Forelimb muscle (tissue), 1 donor: ENCODE measurements at regions not wholly inside any gene's neighbourhood (a gene's known extent, or its start where the extent isn't known, plus 50 kb on each side); places are given as distances from the start of the nearest gene placed in this dataset.
"Not testable (repeated sequence)": the region's sequence is repeated elsewhere in the genome, so short reads cannot be mapped to it uniquely, and the experiment has no call there.

Experiments used
- DNase-seq: peaks from one replicate; pipeline ENCODE4 v3.0.0-alpha.2; 2013; ENCODE audit warnings: low read depth

- no peak for DNase-seq
Observed at GRCh38 chr2:168300460-168300859, 53.1 kb upstream of the STK39 start.

GRCh38 chr2:168304024-168304681, 56.8 kb upstream of the STK39 start:
- DNase-seq: no peak

DNA sequence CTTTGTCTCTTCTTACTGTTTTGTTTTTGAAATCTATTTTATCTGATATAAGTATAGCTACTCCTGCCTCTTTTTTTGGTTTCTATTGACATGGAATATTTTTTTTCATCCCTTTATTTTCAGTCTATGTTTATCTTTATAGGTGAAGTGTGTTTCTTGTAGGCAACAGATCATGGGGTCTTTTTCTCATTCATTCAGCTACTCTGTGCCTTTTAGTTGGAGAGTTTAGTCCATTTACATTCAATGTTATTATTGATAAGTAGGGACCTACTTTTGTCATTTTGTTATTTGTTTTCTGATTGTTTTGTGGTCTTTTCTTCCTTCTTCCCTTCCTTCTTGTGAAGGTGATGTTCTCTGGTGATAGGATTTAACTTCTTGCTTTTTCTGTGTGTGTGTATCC, 60.0 kb upstream of the STK39 start:
- no peak for DNase-seq

DNA sequence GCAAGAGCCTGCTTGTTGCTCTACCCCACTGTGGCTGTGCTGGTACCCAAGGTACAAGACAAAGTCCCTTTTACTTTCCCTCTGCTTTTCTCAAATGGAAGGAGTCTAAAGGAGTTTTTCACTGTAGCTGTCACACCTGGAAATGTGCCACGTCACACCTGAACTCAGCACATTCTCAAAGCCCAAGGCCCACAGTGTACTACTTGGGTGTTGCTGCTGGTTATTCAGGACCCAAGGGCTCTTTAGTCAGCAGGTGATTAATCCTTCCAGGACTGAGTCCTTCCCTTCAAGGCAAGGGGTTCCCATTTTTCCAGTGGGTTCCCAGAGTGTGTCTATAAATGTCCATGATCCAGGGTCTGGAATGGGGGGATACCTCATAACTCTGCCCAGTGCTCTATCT, 63.2 kb upstream of the STK39 start:
- no peak for DNase-seq

DNA sequence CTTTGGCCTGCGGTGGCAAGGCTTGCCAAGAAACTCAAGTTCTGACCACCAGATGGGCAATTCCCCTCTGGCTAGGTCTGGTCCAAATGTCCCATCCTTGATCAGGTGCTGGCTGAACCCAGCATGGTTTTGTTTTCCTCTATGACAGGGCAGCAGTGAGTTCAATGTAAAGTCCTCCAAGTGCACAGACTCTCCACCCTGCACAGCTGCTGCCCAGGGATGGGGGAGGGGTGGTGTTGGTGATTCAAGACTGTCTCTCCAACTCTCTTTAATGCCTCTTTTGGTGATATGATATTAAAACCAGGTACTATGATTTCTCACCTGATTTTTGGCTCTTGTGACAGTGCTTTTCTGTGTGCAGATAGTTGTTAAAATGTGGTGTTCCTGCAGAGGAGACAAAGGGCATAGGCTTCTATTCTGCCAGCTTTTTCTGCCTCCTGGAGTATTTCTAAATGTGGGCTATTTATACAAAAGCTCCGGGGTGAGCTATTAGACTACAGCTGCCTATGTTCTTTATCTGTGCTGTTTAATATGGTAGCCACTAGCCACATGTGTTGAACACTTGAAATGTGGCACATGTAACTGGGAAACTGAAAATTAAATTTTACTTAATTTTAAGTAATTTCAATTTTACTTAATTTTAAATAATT, 64.0 kb upstream of the STK39 start:
- DNase-seq: no peak

- DNase-seq: no peak
Observed at GRCh38 chr2:168312036-168312822, 64.8 kb upstream of the STK39 start.

DNA sequence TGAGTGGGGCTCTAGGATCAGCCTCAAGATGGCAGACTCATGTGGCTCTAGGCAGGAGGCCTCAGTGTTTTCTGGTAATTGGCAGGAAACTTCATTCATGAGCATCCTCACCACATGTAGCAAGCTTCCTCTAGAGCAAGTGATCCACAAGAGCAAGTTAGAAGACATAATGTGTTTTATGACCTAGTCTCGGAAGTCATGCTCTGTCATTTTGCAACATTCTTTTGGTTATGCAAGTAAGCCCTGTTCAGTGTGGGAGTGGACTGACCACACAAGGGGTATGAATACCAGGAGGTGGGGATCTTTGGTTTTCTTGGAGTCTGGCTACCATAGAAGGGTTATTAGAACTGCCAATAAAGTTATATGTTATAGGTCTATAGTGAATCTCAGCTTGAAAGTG, 66.8 kb upstream of the STK39 start:
- no peak for DNase-seq

DNA sequence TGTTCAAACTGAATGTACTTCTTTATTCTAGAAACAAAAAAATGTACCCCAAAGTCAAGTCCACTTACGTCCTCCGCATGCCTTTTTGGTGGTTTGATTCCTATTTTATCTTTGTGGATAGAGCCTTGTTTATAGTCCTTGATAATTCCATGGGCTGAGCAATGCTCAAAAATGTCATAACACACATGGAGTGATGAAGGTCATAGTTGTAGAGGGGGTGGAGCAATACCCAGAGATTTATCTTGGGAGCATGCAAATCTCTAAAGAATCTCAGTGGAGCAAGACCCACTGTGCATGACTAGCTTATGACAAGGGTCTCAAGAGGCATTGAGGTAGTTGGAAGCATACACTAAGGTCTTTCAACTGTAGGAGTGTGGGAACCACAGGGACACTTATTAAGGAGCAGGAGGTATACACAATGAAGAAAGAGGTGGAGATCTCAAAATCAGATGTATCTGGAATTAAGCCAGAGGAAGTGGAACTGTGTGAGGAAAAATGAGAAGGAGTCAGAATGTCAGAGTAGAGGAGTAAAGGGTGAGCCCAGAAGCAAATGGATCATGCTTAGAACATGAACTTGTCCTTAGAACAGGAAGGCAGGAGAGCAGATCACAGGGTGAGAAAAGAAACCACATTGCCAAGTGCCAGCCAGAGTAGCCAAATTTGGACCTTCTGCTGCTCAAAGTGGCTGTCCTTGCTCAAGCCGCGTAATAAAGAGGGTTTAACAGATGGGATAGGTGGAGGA, 68.1 kb upstream of the STK39 start:
- no peak for DNase-seq

GRCh38 chr2:168316073-168316440, 68.7 kb upstream of the STK39 start:
- DNase-seq: peak; percentile 66

DNA sequence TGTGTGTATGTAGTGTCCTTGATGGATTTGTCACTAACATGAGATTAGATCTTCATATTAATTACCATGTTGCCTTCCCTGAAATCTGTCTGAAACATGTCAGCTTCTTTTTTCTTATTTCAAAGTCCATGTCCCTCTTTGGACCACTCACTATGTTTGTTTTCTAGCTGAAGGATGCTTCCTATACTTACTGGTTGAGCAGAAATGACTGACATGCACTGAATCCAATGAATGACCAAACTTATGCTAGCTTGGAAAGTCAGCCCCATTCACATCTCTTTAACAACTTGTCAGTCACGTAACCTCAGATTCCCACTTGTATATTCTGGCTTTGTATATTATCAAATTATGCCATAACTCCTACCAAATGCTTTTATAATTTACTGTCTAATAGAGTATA, 69.9 kb upstream of the STK39 start:
- DNase-seq: no peak

DNA sequence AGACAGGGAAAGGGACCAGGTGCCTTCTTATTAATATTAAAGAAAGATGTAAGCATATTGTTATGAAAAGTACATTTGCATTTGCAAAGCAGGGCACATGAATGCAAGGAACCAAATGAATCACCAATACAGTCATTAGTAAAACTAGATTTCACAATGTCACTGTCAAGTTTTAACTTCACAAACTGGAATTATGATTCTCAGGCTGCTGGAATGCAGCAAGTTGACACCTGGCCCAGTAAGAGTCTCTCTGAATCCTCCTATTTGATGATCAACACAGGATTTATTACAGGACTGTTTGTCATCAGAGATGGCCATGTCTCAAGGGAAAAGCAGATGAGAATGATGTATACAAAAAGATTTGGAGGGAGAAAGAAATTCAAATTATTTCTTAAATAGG, 72.9 kb upstream of the STK39 start:
- DNase-seq: no peak

GRCh38 chr2:168322325-168323007, 75.1 kb upstream of the STK39 start:
- no peak for DNase-seq

- no peak for DNase-seq
Observed at GRCh38 chr2:168323529-168324021, 76.2 kb upstream of the STK39 start.

- no peak for DNase-seq
Observed at GRCh38 chr2:168326572-168326971, 79.2 kb upstream of the STK39 start.

DNA sequence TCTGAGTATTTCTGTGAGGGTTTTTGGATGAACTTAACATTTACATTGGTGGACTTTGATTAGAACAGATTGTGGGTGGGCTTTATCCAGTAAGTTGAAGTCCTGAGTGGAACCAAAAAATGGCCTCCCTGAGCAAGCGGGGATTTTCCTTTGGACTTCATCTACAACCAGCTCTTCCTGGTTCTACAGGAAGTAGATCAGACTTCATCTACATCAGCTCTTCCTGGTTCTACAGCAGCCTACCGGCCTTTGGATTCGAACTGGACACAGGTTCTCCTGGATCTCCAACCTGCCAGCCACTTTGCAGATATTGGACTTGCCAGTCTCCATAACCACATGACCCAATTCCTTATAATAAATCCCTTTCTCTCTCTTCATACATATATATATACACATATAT, 79.9 kb upstream of the STK39 start:
- DNase-seq: no peak

DNA sequence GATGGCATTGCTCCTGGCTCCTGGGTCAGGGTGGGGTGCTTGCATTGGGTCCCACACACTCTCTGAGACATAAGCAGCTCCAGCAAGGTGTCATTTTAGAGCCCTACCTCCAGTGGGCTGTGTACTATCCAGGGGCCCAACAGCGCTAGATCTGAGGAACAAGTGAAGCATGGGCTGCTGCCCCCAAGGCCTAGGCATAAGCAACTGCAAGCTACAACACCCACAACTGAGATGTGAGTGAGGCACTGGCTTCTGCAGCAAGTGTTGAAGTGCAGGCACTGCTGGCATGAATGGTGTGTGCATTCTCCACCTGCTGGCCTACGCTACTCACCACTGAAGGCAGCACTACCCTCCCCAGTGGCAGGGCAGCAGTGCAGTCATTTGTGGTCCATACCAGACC, 81.0 kb upstream of the STK39 start:
- DNase-seq: no peak

- DNase-seq: no peak
Observed at GRCh38 chr2:168330624-168331423, 83.4 kb upstream of the STK39 start.

DNA sequence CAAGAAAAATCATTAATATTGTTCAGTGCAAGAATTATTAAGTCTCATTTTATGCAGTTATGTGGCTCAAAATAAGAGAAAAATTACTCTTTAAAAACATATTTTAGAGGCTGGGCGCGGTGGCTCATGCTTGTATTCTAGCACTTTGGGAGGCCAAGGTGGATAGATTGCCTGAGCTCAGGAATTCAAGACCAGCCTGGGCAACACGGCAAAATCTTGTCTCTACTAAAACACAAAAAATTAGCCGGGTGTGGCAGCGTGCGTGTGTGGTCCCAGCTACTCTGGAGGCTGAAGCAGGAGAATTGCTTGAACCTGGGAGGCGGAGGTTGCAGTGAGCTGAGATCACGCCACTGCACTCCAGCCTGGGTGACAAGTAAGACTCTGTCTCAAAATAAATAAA, 87.9 kb upstream of the STK39 start:
- not testable (repeated sequence) for DNase-seq

DNA sequence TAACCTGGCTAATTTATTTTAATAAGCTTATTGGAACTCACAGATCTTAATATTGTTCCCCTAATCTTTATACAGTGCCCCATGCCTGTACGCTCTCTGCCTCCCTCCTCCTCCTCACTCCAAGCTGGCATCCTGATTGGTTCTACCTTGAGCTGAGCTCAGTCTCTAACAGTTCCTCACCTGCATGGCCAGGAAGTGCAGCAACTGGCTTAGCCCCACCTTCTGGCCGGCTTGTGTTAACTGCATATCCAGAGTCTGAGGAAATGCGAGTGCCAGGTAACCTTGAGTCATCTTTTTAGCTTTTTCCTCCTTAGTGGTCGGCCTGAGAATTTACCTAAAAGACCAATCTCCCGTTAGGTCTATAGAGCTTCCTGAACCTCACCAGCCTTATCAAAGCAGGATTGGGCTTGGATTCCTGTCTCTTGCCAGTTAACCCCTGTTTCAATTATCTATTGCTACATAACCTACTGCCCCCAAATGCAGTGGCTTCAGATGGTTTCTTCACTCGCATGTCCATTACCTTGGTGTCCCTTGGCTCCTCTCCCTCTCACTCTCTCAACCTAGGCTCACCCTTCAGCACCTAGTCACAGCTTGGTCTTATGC, 89.5 kb upstream of the STK39 start:
- DNase-seq: no peak

GRCh38 chr2:168338292-168338691, 90.9 kb upstream of the STK39 start:
- no peak for DNase-seq
